NOMO-1 (cell line): ENCODE measurements at regions not wholly inside any gene's neighbourhood (a gene's known extent, or its start where the extent isn't known, plus 50 kb on each side); places are given as distances from the start of the nearest gene placed in this dataset.

ENCODE experiments used
- DNase-seq, 2 experiments: peaks; one replicate each; lab custom pipeline; 2025; ENCODE audit not compliant: unreplicated experiment in 2 of 2; lab: John Stamatoyannopoulos, UW

DNA sequence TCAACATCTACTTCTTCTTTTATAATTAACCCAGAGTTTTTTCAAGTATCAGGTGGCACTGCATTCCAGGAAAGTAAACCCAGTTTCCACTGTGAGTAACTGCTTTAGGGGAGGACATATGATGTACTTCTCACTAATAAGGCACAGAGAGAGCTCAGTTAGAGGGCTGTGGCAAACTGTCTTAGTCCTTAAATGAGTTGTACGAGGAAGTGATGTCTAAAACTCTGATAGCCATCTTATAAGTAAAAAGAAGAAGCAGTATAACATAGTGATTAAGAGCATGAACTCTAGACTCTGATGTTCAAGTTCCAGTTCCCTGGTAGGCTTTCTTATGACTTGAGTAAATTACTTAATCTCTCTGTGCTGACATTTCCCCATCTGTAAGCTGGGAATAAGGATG, 58.7 kb upstream of the PTGS2 start:
- DNase-seq, result peak; percentile 34 to 93

DNA sequence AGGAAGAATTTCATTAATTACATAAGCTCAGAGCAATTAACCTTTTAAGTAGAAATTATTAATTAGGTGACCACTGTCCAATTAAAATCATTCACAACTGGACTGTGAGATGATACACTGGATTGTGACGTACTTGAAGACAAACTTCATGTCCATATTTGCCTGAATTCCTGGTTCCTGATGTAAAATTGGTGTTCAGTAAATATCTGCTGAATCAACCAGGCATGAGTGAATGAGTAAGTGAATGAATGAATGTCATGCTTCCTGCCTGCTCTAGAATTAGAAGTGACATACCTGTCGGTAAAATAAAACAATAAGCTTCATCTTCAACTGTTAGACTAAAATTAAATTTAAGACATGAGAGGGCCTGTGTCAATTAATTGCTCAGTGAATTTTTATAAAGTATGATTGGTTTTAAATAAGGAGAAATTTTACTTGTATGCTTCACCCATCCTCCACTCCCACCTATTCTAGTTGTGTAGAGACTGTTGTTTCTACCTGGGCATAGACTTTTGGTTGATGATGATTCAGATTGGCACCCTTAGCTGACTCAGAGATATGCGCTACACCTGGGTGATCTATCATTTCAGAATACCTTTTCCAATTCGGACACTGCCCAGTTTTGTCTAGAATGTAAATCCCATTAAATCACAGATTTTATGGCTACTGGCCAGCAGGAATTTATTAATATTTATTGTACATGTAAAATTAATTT, 56.9 kb upstream of the PTGS2 start:
- no peak for DNase-seq

DNA sequence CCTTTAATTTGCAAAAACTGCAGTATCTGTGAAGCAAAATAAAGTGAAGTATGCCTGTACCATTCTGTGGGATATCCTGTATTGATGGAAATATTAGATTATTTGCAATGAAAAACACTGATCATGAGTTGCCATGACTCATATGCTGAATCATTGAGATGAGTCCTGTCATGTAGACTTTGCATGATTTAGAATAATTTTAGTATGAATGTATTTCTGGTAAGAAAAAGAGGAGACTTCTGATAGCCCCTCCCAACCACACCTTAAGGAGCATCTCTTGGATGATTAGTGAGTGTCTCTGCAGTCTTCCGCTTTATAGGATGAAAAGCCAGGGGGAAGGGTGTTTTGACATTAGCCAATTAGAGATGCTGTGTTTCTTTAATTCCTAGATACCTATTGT, 55.2 kb upstream of the PTGS2 start:
- DNase-seq, result no peak

DNA sequence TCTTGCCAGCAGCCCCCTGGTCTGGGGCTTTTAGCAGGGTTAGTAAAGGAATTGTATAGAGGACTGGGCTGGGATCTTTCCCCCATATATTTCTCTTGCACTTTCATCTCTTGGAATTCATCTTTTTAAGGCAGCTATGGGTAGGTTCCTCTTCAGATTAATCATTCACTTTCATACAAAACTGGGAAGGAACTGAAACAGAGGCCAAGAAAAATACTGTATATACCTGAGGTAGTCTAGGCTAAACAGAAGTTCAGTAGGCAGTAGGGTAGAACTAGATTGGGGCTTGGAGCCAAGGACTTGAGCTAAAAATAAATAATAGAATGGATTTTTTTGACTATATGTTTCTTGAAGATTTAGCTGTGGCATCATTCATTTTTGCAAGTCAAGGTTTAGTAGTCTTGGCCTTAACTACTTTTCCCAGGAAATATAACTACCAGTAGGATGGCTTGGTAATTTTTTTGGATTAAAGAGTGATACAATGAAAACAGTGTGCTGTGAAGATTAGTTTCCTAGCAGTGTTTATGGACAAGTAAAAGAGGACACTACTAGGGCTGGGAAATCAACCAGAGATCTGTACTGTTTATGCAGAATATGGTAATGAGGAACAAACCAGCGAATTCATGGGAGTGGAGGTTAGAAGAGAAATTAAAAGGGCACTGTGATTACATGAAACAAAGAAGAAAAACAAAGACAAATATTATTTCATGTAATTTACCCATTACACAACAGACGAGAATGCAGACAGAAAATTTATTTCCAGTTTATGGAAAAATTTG, 50.9 kb upstream of the PTGS2 start:
- peak; percentile 6 to 29 for DNase-seq
